ENCODE measurements at regions not wholly inside any gene's neighbourhood (a gene's known extent, or its start where the extent isn't known, plus 50 kb on each side); places are given as distances from the start of the nearest gene placed in this dataset.

DNA sequence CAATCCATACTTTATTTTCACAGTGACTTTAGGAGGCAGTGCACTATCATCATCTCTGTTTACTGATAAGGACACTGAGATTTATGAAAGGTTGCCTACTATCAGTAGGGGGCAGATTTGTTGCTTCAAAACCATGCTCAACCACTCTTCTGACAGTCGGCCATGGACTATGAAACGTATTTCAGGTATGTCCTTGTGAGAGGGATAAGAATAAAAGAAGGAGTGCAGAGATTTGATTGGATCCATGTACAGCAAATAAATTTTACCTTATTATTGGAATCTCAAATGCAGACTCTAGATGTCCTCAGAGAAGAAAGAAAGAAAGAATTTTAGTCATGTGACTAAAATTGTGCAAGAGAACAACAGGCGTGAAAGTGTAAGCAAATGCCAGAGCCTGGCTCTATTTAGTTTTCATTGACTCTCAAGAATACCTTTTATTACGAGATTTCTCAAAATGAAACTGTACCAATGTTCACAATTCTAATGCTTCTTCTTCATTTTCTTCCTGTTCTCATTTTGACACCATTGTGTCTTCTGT lies 296.6 kb upstream of the RASA1 start:
- no peaks in the 10 kb centered on the region for H3K9me3 ChIP-seq
- FAIRE-seq: no peak
- H3K4me3 ChIP-seq: no peak overlapping the region
- intact Hi-C loops (cut with DNase I): no loop called here
- no peaks in the 10 kb centered on the region for H3K27me3 ChIP-seq
- no peak for DNase-seq
- H3K4me1 ChIP-seq: no peaks in the 10 kb centered on the region
- H3K36me3 ChIP-seq: no peaks in the 10 kb centered on the region
- no peak overlapping the region for H3K27ac ChIP-seq
- TF ChIP-seq, protein P1, sequence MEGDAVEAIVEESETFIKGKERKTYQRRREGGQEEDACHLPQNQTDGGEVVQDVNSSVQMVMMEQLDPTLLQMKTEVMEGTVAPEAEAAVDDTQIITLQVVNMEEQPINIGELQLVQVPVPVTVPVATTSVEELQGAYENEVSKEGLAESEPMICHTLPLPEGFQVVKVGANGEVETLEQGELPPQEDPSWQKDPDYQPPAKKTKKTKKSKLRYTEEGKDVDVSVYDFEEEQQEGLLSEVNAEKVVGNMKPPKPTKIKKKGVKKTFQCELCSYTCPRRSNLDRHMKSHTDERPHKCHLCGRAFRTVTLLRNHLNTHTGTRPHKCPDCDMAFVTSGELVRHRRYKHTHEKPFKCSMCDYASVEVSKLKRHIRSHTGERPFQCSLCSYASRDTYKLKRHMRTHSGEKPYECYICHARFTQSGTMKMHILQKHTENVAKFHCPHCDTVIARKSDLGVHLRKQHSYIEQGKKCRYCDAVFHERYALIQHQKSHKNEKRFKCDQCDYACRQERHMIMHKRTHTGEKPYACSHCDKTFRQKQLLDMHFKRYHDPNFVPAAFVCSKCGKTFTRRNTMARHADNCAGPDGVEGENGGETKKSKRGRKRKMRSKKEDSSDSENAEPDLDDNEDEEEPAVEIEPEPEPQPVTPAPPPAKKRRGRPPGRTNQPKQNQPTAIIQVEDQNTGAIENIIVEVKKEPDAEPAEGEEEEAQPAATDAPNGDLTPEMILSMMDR (IDR thresholded peaks at IDR 0.05): no peak
- 16 to 31% methylated on average over 4 of the region's 4 CpGs for WGBS, 2 donors
- peak in 3 of 4 donors; percentile 36 to 49 (median 44) for ATAC-seq

DNA sequence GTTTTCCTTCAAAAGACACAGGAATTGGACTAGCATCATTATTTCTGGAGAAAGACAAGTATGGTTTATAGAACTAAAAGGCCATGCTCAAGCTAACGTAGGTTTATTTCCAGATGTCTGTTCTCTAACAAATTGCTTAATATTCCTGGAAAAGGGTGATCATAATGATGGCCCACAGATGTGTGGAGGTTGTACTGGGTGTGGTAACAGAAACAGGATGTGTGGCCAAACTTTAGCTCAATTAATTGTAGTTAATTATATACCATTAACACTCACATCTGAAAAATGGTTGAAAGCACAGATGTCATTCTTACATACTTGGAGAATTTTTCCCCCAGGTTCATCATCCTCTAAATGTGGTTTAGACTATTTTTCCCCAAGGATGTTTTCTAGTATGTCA lies 292.7 kb upstream of the RASA1 start:
- DNase-seq (no peak), ATAC-seq (no peak), FAIRE-seq (no peak)
- no peaks in the 10 kb centered on the region for H3K4me1 ChIP-seq
- TF ChIP-seq, protein P1 (IDR thresholded peaks at IDR 0.05): no peak
- H3K36me3 ChIP-seq: no peaks in the 10 kb centered on the region
- 45 to 58% methylated on average over 1 of the region's 1 CpG for WGBS, 2 donors
- no peaks in the 10 kb centered on the region for H3K9me3 ChIP-seq
- no peak overlapping the region for H3K4me3 ChIP-seq
- intact Hi-C loops (cut with DNase I): no loop called here
- no peaks in the 10 kb centered on the region for H3K27me3 ChIP-seq
- H3K27ac ChIP-seq: no peak overlapping the region

DNA sequence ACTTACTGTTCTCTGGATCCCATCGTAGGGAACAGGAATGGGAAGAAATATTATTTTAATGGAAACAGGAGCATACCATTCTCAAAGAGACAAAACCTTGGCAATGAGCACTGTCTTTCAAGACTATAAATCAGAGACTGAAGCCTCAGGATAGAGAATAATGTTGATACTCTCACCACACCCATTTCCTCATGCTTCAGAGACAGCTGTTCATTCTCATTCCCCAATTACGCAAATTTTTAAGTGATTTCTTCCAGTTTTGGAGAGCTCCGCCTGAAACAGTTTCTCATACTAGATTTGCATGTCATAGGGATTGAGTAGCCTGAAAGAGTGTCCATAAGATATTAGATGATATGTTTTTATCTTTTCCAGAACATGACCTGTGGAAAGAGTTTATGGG lies 290.5 kb upstream of the RASA1 start:
- no peaks in the 10 kb centered on the region for H3K4me1 ChIP-seq
- H3K36me3 ChIP-seq: no peaks in the 10 kb centered on the region
- FAIRE-seq (no peak), DNase-seq (no peak), ATAC-seq (no peak)
- no peaks in the 10 kb centered on the region for H3K9me3 ChIP-seq
- H3K27me3 ChIP-seq: no peaks in the 10 kb centered on the region
- H3K4me3 ChIP-seq: no peak overlapping the region
- no peak overlapping the region for H3K27ac ChIP-seq
- 73 to 81% methylated on average over 3 of the region's 3 CpGs for whole genome bisulfite sequencing, 2 donors
- intact Hi-C loops (cut with DNase I): no loop called here
- TF ChIP-seq, protein P1 (IDR thresholded peaks at IDR 0.05): no peak

DNA sequence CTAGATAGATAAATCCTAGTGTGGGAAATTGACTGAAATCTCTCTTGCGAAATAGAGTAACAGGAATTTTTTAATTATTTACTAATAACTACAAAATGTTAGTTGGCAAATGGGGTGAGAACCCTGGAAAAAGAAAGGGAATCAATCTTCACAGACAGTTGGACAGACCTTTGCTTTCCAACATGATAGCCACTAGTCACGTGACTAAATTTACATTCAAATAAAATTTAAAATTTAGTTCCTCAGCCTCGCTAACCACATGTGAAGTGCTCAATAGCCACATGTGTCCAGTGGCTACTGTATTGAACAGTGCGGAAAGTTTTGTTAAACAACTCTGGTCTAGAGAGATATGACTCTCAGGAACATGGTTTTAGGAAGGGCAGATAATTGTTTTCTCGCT lies 289.9 kb upstream of the RASA1 start:
- Histone ChIP-seq H3K4me3 (no peak overlapping the region), H3K27me3 (no peaks in the 10 kb centered on the region), H3K4me1 (no peaks in the 10 kb centered on the region), H3K36me3 (no peaks in the 10 kb centered on the region), H3K9me3 (no peaks in the 10 kb centered on the region), H3K27ac (no peak overlapping the region)
- FAIRE-seq: no peak
- 60 to 84% methylated on average over 5 of the region's 5 CpGs for WGBS, 2 donors
- TF ChIP-seq, protein P1 (IDR thresholded peaks at IDR 0.05): no peak
- DNase-seq: no peak
- intact Hi-C loops (cut with DNase I): no loop called here
- no peak for ATAC-seq

DNA sequence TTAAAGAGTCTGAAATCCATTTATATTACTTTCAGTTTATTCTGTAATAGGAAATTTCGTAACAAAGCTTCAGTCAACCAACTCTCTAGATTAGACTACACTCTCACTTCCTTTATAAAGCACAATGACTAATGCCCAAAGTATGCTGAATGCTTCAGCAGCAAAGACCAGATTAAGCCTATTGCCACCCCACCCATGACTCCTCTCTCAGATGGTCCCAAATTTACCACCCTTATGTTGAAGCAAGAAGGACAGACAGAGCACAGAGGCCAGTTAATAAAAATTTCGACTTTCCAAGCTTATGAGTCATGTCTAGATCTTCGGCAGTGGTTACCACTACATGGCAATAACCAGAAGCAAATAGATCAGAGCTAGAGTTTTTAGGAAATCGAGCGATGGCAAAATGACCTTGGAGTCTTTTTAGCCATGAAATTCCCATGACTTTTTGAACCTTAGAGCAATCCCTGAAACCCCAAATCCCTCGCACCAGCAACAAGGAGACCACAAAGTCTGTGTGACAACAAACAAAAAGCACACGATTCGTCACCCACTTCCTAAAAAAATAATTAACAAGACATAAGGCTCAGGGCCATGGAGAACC lies 287.8 kb upstream of the RASA1 start:
- TF ChIP-seq, protein P1 (IDR thresholded peaks at IDR 0.05): no peak
- Histone ChIP-seq H3K27me3 (no peaks in the 10 kb centered on the region), H3K4me1 (no peaks in the 10 kb centered on the region), H3K36me3 (no peaks in the 10 kb centered on the region), H3K27ac (peak overlapping the region in 1 of 4 donors; percentile 2), H3K9me3 (no peaks in the 10 kb centered on the region), H3K4me3 (no peak overlapping the region)
- WGBS, 2 donors: 67 to 82% methylated on average over 8 of the region's 8 CpGs
- intact Hi-C loops (cut with DNase I): no loop called here
- FAIRE-seq (no peak), DNase-seq (no peak), ATAC-seq (peak in 3 of 4 donors; percentile 36 to 81 (median 73))

Measured in pancreas (tissue), 10 donors.